ENCODE measurements at regions not wholly inside any gene's neighbourhood (a gene's known extent, or its start where the extent isn't known, plus 50 kb on each side); places are given as distances from the start of the nearest gene placed in this dataset.

DNA sequence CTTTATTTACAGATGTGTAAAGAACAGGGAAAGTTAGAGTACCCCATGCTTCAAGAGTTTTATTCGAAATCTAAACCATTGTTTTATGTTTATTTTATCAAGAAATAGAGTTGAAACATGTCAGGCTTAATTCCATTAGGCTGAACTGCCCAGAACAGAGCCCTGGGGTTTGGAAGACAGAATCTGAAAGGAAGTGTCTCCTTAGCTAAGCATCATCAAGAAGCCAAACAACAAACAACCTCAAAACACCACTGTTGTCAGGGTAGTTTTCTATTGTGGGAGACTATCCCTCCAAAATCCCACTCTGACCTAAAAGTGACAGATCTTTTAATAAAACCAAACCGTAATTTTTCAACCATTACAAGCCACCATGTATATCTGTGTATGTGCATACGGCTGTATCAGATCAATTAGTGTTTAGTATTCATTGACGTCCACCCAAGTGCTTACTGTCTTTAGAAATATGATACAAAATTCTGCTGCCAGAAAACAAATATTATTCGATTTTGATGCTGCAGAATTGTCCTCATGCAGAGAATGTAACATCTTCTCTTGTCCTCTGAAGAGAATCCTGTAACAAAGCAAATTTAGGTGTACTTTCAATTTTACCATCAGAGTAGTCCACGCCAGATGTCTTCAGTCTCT lies 271.9 kb upstream of the TMEM161B start:
- DNase-seq: no peak

DNA sequence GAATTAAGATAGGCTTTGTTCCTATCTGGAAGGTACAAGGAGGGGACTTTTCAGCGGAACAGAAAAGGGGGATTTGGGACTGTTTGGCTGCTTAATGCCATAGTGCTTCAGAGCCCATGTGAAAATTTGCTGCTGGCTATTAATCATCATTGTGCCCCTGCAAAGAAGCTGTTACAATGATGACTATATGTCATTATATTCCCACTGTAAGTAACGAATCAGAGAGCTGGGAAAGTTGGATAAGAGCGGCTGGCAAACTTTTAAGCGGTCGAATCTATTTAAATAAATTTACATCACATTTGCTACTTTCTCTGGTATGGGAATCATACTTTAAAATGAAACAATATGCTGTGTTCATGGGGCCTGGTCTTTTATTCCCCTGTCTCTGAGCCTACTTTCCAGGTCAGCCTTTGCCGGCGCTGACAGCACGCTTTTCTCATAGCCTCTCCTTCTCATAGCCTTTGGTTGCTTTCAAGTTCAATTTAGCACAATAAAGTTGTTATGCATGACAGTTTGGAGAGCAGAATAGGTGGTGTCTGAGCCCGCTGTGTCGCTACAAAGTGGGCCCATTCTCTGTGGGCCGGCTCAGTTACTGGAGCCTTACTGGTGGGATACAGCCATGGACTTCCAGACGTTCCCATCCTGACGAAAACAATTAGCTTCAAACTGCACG lies 271.2 kb upstream of the TMEM161B start:
- DNase-seq: no peak

DNA sequence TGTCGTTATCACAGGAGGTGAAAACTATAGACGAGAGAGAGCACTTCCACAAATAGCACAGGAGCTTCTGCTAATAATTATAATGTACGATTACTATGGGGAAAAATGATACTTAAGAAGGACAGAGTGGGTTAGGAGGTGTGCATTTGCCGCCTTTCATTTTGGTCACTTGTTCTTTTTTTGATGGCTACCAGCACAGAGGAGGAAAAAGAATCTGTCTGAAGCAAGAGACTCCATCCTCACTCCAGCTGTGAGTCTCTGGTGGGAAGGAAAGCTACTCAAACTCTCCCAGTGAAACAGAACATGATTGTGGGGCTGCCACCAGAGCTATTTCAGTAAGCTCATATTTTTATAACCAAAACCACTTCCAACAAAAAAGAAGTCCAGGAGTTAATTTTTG lies 270.4 kb upstream of the TMEM161B start:
- DNase-seq: no peak

- no peak for DNase-seq
Measured at GRCh38 chr5:88536146-88536545, 267.5 kb upstream of the TMEM161B start.

- DNase-seq: no peak
Measured at GRCh38 chr5:88524941-88525340, 256.3 kb upstream of the TMEM161B start.

DNA sequence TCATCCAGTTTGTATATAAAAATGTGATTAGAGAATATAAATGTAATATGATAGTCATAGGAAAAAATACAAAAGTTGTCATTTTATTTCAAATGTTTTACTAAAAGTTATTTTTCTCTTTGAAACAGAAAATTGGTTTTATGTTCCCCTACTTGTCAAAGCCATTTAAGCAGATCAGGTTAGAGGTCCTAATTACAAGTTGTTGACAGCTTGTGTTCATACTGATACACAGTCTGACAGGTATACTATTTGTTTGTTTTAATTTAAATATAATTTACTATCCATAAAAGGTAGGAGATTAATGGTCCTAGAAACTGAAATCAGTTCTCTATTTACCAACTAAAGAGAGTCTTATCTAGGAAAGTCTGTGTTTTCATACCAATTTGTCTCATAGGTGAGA lies 250.4 kb upstream of the TMEM161B start:
- no peak for DNase-seq

DNA sequence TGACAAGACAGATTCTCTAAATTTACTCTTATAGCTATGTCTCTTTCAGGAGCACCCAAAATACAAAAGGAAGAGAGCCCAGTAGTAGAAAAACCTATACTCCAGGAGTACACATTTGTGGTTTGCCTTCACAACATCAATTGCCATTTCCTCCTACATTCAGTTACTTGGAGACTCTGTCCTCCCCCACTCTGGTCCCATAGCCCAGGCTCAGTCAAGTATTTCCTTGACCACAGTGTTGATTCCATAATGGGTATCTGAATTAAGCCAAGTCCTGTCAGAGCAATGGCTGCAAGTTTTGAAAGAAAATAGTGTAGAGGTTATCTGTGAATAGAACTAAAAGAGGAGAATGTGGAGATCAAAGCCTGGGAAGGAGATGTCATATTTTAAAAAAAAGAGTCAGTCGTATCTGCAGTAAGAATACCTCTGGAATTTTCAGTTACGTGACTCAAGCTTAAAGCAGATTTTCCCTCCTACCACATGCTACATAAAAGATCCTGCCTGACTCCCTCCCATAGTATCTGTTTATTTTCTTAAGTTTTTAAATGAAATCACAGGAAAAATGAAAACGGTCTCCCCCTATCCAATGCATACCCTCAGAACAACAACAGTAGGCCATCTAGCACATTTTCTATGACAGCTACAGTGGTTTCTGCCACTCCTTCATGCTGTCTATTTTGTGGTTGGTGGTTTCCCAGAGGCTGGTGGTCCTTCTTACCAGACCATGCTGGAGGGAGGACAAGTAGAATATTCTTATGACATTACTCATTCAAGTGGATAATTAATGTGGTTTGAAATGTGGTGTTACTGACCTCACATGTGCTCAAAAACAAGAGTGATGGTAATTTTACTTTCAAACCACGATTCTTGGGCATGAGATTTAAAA lies 249.7 kb upstream of the TMEM161B start:
- DNase-seq: no peak

DNA sequence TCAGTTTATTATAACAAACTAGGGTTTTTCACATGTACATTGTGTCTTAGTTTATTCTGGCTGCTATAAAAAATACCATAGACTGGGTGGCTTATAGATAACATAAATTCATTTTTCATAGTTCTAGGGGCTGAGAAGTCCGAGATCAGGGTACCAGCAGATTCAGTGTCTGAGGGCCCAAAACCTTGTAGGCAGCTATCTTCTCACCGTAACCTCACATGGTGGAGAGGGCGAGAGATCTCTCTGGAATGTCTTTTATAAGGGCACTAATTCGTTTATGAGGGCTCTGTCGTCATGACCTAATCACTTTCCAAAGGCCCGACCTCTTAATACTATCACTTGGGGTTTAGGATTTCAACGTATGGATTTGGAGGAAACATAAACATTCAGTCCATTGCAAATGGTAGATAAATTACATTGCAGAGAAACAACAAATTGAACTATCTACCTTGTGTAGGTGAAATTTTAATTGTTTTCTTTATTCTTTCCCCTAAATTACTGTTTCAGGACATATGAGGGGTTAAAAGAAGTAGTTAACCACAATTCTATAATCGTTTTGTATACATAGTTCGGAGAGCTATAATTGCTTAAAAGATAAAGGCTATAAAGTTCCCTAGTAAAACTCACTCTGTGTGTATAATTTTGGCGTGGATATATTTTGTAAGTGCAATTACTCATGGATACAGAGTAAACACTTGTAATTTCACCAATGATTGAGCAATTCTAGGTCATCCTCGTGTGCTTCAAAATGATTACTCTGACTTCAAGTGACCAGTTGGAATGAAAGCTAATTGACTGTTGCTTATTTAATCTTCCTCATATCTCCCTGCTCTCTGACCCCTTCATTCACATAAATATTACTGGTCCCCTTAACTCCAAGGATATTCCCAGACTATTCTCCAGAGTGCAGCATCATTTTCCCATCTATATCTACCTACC lies 247.5 kb upstream of the TMEM161B start:
- peak; percentile 20 for DNase-seq

GRCh38 chr5:88515068-88515467 lies 246.4 kb upstream of the TMEM161B start:
- DNase-seq: no peak

GRCh38 chr5:88509403-88509802 lies 240.8 kb upstream of the TMEM161B start:
- no peak for DNase-seq

GRCh38 chr5:88507261-88507660 lies 238.6 kb upstream of the TMEM161B start:
- DNase-seq: no peak

DNA sequence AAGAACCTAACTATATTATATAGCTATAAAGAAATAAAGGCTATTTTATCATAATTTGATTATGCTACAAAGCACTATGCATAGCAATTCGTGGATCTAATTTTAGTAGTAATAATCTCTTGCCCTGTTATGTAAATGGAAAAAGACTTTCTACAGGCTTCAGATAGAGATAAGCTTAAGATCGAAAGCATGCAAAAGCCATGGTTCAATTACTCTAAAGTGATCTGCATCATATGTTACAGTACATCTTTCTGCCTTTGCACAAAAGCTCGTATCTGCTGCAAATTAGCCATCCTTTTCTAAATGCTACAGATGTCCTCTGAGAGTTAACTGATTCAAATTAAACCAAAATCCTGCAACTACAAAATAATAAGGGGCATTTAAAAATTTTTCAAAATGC lies 234.8 kb upstream of the TMEM161B start:
- no peak for DNase-seq

DNA sequence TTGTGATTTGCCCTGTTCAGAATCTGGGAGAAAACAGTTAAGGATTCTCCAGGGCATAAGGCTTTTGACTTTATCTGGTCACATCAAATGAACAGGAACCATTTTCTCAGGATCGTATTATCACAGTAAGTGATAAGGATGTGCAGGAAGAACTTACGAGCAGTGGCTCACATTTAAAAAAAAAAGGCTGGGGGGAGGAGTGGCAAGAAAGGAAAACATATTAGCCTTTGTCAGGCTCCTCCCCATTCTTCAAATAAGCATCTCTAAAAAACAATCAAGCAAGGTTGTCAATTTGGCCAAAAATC lies 234.3 kb upstream of the TMEM161B start:
- no peak for DNase-seq

- DNase-seq: no peak
Measured at GRCh38 chr5:88502179-88503040, 233.8 kb upstream of the TMEM161B start.

DNA sequence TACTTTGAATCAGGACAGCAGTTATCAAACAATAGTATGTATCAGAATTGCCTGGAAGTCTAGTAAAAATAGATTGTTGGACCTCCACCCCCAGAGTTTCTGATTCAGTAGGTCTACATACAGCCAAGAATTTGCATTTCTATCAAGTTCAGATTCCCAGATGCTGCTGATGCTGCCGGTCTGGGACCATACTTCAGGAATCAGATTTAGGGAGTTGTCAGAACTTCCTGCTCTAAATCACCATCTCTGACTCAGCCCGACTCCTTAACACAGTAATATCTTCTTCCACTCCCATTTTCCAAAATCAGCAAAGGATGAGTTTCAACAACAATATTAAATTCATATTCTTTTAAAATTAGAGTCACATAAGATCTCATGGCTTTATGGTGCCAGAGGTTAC lies 227.2 kb upstream of the TMEM161B start:
- no peak for DNase-seq

- DNase-seq: no peak
Measured at GRCh38 chr5:88490874-88491273, 222.2 kb upstream of the TMEM161B start.

DNA sequence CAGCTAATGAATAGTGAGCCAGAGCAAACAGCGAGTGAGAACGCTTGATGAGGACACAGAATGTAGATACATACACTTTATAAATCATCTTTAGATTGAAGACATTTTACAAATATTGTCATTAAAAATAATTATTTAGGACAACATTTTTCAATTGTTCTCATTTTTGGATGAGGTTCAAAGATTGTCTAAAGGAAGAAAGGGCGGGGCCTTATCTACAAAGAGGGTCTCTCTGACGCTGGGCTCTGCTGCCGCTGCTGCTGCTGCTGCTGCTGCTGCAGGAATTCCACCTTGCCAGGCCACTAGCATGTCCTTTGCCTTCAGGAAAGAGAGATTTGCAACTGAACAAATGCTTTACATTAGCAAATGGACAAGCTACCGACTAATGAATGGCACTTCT lies 220.7 kb upstream of the TMEM161B start:
- no peak for DNase-seq

- no peak for DNase-seq
Measured at GRCh38 chr5:88488561-88488960, 219.9 kb upstream of the TMEM161B start.

- no peak for DNase-seq
Measured at GRCh38 chr5:88488130-88488529, 219.5 kb upstream of the TMEM161B start.

GRCh38 chr5:88487066-88487465 lies 218.4 kb upstream of the TMEM161B start:
- DNase-seq: no peak

DNA sequence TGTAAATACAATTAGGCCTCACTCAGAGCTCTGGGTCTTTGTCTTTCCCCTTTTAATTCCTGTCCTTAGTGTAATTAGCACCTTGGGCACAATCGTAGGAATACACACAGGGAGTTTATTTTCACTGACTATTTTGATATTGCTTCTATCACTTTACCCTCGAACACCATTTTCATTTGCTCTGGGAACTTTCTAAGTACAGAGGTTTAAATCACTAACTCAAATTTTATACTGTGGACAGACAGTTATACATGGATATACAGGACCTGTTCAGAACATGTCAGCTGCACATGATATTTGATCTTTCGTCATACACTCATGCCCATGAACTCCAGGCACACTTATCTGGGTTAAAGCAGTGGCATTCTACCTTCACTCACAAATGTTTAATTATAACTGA lies 217.8 kb upstream of the TMEM161B start:
- no peak for DNase-seq

DNA sequence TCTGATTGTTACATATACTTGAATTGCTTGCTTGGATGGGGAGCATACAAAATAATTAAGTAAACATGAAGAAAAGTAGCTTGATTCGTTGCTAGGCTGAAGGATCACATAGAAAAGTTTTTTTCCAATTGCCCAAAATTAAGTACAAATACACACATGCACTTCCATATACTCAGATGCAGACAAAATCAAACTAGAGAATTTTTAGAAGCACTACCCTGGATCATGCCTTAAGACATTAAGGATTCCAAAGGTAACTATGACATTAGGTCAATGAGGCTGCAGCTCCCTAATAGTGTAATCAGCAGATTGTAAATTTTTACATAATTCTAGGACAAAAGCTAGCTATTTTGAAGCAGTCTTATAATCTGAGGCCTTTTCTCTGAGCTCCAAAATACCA lies 216.9 kb upstream of the TMEM161B start:
- no peak for DNase-seq
